ENCODE measurements at regions not wholly inside any gene's neighbourhood (a gene's known extent, or its start where the extent isn't known, plus 50 kb on each side); places are given as distances from the start of the nearest gene placed in this dataset.

- H3K4ac ChIP-seq (ENCODE audit: low read depth, low read length) = no peak overlapping the region
- H3K36me3 Mint-ChIP-seq (ENCODE audit: insufficient read depth in 1 of 3, low read depth in 3 of 3) = no peaks in the 10 kb centered on the region
- H3K9ac ChIP-seq (ENCODE audit: extremely low read depth, insufficient read length, low read length) = no peak overlapping the region
- no peak overlapping the region for H3K4me2 ChIP-seq (ENCODE audit: insufficient read depth, insufficient read length, low read length)
- no peak overlapping the region for H3T11ph ChIP-seq (ENCODE audit: low read length)
- no peak for DNase-seq
- no peak overlapping the region for H2BK5ac ChIP-seq (ENCODE audit: insufficient read length, low read length)
- no peak overlapping the region for H2AFZ ChIP-seq (ENCODE audit: low read length)
- no peaks in the 10 kb centered on the region for H4K20me1 ChIP-seq (ENCODE audit: control insufficient read depth, insufficient read depth, insufficient read length)
- H3K14ac ChIP-seq (ENCODE audit: insufficient read depth, low read length) = no peak overlapping the region
- no peak overlapping the region for H2BK12ac ChIP-seq (ENCODE audit: insufficient read length, low read depth, low read length)
- no peak overlapping the region for H3K27ac Mint-ChIP-seq
- no peak overlapping the region for H3K27ac ChIP-seq (ENCODE audit: insufficient read length, low read depth, low read length)
- no peaks in the 10 kb centered on the region for H3K79me1 ChIP-seq (ENCODE audit: insufficient read depth, low read depth, low read length, poor library complexity, severe bottlenecking)
- no peak overlapping the region for H4K8ac ChIP-seq (replicated peaks; ENCODE audit: insufficient read length, low read depth, low read length)
- H2BK15ac ChIP-seq (ENCODE audit: low read depth, low read length) = no peak overlapping the region
- no peak overlapping the region for H3K23ac ChIP-seq (ENCODE audit: insufficient read length, low read depth, low read length)
- H3K9me3 ChIP-seq (ENCODE audit: control insufficient read depth, low read depth, low read length) = no peaks in the 10 kb centered on the region
- no peak overlapping the region for H3K56ac ChIP-seq (ENCODE audit: insufficient read length, low read depth, low read length)
- no peaks in the 10 kb centered on the region for H3K79me2 ChIP-seq (ENCODE audit: insufficient read depth, low read length)
- TF ChIP-seq CTCF (conservative IDR thresholded peaks at IDR 0.05) = no peak
- no peaks in the 10 kb centered on the region for H3K27me3 ChIP-seq (ENCODE audit: insufficient read depth, low read length)
- no peak overlapping the region for H4K91ac ChIP-seq (ENCODE audit: insufficient read length, low read depth, low read length)
- WGBS (ENCODE audit: extremely low coverage, insufficient read length, low lambda C conversion rate) = no CpG with 5 or more reads among the region's 1 CpG
- H2BK20ac ChIP-seq (ENCODE audit: low read depth, low read length, poor library complexity, severe bottlenecking) = no peak overlapping the region
- no peak overlapping the region for H4K5ac ChIP-seq (ENCODE audit: insufficient read length, low read depth, low read length)
- no peaks in the 10 kb centered on the region for H3K4me1 ChIP-seq (ENCODE audit: insufficient read depth, low read length)
- no peak overlapping the region for H2BK120ac ChIP-seq (ENCODE audit: low read depth, low read length, poor library complexity, severe bottlenecking)
- H3K23me2 ChIP-seq (ENCODE audit: insufficient read length, low read depth, low read length, poor library complexity, severe bottlenecking) = no peaks in the 10 kb centered on the region
- no peak overlapping the region for H2AK5ac ChIP-seq (ENCODE audit: insufficient read length, low read length)
- no peaks in the 10 kb centered on the region for H3K9me3 Mint-ChIP-seq
- peaks cover 5% of the 10 kb centered on the region in 2 experiments for H3K4me1 Mint-ChIP-seq
- H3K27me3 Mint-ChIP-seq (ENCODE audit: low read depth) = peaks cover under 1% of the 10 kb centered on the region; the same call in 1 of the 2 replicates
- H3K18ac ChIP-seq (ENCODE audit: insufficient read length, low read depth, low read length) = no peak overlapping the region
- no peak overlapping the region for H3K4me3 Mint-ChIP-seq
Measured at GRCh38 chr15:36251450-36251849, 328.0 kb upstream of the CDIN1 start.

Data from H9 (cell line).